ENCODE measurements at regions not wholly inside any gene's neighbourhood (a gene's known extent, or its start where the extent isn't known, plus 50 kb on each side); places are given as distances from the start of the nearest gene placed in this dataset.
A peak's percentile ranks its signal among the peaks of the same experiment; 100 is the strongest.
"Not testable (repeated sequence)": the region's sequence is repeated elsewhere in the genome, so short reads cannot be mapped to it uniquely, and the experiment has no call there.

GRCh38 chr6:121691126-121691551, 255.7 kb downstream of the GJA1 start:
- DNase-seq (ENCODE audit: low spot score), result no peak

- no peak for DNase-seq (ENCODE audit: low spot score)
These were observed 258.9 kb downstream of the GJA1 start for GRCh38 chr6:121694389-121694788.

- no peak for DNase-seq (ENCODE audit: low spot score)
These were observed 259.4 kb downstream of the GJA1 start for GRCh38 chr6:121694801-121695251.

DNA sequence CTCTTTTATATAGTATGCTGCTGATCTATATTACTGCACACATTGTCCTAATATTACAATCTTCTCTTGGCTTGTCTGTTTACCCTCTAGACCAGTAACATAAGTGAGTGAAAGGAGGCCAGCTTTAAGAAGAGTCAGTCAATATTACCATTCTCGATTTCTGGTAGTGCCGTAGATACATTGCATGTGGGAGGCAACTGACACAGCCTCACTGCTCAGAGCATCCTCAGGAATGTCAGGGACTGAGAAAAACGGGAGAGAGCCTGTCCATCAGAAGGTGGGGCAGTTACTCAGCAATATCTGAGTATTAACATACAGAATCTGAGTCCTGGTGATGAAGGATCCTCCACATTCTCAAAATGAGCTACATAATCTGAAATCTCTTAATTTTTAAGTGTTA, 259.9 kb downstream of the GJA1 start:
- no peak for DNase-seq (ENCODE audit: low spot score)

GRCh38 chr6:121697921-121698320, 262.5 kb downstream of the GJA1 start:
- no peak for DNase-seq (ENCODE audit: low spot score)

GRCh38 chr6:121698617-121699016, 263.2 kb downstream of the GJA1 start:
- no peak for DNase-seq (ENCODE audit: low spot score)

GRCh38 chr6:121703129-121703528, 267.7 kb downstream of the GJA1 start:
- not testable (repeated sequence) for DNase-seq (ENCODE audit: low spot score)

DNA sequence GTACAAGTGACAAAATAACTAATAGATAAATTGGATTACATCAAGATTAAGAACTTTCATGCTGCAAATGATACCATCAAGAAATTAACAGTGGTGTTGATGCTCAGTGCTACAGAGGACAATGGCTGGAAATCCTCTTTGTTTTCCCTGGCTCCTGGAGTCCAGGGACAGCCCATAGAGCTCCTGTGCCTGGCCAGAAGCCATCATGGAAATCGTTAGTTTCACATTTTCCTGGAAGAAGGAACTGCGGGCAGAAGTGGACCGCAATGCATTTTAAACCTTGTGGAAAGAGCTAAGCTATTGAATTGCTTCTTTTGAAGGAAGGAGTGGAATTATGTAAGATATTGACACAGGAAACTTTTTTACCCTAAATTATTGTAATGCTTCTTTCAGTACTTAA, 276.0 kb downstream of the GJA1 start:
- peak; percentile 30 for DNase-seq (ENCODE audit: low spot score)

GRCh38 chr6:121717686-121718085, 282.2 kb downstream of the GJA1 start:
- DNase-seq (ENCODE audit: low spot score), result no peak

GRCh38 chr6:121720867-121721266, 285.4 kb downstream of the GJA1 start:
- DNase-seq (ENCODE audit: low spot score), result not testable (repeated sequence)

GRCh38 chr6:121723623-121724022, 288.2 kb downstream of the GJA1 start:
- DNase-seq (ENCODE audit: low spot score), result no peak

GRCh38 chr6:121724576-121724975, 289.1 kb downstream of the GJA1 start:
- DNase-seq (ENCODE audit: low spot score), result no peak

DNA sequence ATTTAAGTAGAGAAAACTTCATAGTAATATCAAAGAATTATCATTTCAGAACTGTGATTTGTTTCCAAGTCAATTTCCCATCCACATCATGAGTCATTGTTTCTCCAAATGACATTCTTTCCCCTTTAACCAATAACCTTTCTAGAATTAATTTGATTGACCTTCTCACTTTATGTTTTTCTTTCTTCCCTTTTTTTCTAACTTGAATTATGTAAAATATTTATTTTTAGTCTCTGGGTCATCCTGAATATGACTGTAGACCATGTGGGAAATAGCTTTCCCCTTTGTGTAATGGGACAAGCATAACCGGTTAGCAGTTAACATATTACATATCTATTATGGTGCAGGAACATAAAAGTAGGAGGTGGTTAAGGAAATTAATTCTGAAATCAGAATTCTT, 291.1 kb downstream of the GJA1 start:
- DNase-seq (ENCODE audit: low spot score), result no peak

- DNase-seq (ENCODE audit: low spot score), result no peak
These were observed 295.2 kb downstream of the GJA1 start for GRCh38 chr6:121730616-121731015.

DNA sequence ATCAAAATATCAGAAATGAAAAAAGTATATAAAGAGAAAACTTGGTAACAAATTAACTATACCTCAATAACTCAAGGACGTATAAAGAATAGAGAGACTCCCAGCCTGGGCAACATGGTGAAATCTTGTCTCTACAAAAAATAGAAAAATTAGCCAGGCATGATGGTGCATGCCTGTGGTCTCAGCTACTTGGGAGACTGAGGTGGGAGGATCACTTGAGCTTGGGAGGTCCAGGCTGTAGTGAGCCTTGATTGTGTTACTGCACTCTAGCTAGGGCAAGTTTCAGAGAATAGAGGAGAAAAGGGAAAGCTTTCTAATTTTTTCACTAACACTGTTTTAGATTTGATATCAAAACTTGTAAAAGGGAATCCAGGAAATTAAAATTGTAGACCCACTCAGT, 295.9 kb downstream of the GJA1 start:
- DNase-seq (ENCODE audit: low spot score), result no peak

DNA sequence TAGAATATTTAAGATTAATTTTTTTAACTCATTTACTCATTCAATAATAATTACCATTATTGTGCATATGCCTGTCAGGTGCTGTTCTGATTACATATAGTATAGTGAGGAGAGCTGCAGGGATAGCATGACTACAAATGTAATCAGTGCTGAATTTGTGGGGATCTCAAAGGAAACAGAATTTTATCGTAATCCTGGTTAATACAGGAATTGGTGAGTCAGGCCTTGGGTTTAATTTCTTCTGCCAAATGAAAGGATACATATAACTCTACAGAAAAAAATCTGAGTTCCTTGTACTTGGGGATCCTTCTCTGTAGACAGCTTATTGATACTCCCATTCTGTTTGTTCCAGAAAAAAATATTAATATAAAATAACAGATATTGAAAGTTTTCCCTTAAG, 297.2 kb downstream of the GJA1 start:
- DNase-seq (ENCODE audit: low spot score), result no peak

DNA sequence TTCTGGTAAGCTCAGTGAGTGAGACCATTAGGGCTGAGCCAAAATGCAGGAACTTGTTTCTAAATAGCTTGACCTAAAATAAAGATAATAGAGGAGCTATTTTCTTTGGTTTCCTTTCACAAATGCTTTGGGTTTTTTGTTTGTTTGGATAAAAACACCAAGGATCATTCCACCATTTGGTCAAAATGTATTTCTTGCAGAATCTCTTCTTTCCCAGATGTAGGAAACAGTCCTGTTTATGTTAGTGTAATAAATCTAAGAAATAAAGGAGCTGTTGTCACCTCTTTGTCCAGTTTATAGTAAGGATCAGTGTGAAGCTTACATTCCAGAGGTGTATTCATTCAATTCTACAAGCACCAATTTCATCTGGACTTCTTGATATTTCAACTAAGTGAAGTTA, 297.8 kb downstream of the GJA1 start:
- no peak for DNase-seq (ENCODE audit: low spot score)

GRCh38 chr6:121740188-121740587, 304.7 kb downstream of the GJA1 start:
- not testable (repeated sequence) for DNase-seq (ENCODE audit: low spot score)

DNA sequence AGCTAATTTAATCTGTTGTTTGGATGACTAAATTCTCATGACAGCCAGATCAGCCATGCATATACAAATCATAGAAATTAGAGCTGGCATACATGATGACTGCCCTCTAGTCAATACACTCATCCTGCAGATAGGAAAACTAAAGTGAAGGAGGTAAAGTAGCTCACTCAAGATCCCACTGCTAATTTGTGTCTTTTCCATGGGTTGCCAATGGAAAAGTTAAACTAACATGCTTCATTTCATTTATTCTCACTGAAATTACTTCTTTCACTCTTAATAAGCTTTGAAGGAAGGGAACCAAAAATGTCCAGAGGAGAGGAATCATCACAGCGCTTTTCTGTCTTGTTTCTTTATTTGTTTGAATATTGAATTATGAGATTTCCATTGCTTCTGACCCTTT, 308.2 kb downstream of the GJA1 start:
- DNase-seq (ENCODE audit: low spot score), result no peak

DNA sequence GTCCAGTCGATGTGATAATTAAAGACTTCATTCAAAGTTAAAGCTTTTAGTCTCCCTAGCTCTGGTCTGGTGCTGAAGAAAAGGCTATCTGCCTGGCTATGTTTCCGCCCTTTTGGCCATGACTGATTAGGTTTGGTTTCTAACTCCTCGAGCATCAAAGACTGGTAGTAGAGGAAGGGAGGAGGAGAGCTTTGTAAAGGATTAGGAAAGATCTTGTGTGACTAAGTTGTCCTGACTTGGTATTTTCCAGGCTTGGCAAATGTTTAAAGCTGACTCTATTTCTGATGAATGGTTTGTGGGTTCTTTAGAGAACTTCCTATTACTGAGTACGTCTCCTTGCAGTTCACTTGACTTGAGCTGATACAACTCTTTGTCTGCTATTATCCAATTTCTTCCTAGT, 312.9 kb downstream of the GJA1 start:
- DNase-seq (ENCODE audit: low spot score), result no peak

- no peak for DNase-seq (ENCODE audit: low spot score)
These were observed 313.4 kb downstream of the GJA1 start for GRCh38 chr6:121748850-121749249.

- DNase-seq (ENCODE audit: low spot score), result no peak
These were observed 320.0 kb downstream of the GJA1 start for GRCh38 chr6:121755485-121755884.

- no peak for DNase-seq (ENCODE audit: low spot score)
These were observed 321.2 kb downstream of the GJA1 start for GRCh38 chr6:121756666-121757065.

DNA sequence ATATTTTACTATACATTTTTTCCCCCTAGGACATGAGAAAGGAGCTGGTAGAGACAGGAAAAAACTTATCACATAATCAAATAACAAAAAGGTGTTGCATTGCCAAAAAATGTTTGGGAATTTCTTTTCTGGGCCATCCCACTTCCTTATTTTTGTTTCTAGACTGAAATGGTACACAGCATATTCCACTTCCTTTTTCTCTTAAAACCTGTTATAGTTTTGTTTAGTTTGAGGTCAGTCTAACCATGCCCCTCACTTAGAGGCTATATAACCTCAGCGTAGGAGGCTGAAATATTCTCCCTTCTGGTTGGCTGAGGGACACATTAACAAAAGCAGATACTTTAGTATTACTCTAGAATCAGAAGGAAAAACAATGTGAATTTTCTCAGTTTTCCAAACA, 323.9 kb downstream of the GJA1 start:
- no peak for DNase-seq (ENCODE audit: low spot score)

DNA sequence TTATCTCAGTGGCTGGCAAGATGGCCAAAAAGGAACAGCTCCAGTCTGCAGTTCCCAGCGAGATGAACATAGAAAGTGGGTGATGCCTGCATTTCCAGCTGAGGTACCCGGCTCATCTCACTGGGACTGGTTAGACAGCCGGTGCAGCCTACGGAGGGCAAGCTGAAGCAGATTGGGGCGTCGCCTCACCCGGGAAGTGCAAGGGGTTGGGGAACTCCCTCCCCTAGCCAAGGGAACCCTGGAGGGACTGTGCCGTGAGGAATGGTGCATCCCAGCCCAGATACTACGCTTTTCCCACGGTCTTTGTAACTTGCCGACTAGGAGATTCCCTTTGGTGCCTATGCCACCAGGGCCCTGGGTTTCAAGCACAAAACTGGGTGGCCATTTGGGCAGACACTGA, 324.7 kb downstream of the GJA1 start:
- no peak for DNase-seq (ENCODE audit: low spot score)

Data from kidney capillary endothelial cell (primary cell).